Esophagus (tissue), 2 donors: ENCODE measurements at regions not wholly inside any gene's neighbourhood (a gene's known extent, or its start where the extent isn't known, plus 50 kb on each side); places are given as distances from the start of the nearest gene placed in this dataset.

ENCODE experiments used
- H3K27ac ChIP-seq, 2 donors: one replicate each; pipeline ENCODE4 v1.5.1; 2013; ENCODE audit warnings: low read depth in 2 of 2, mild to moderate bottlenecking in 2 of 2, inconsistent platforms in 1 of 2, low read length in 1 of 2, moderate library complexity in 1 of 2
- H3K27me3 ChIP-seq, 2 donors: one replicate each; pipeline ENCODE4 v1.6.1; 2013; ENCODE audit warnings: low read length in 2 of 2, control low read depth in 1 of 2, mild to moderate bottlenecking in 1 of 2; ENCODE audit not compliant: insufficient read depth in 2 of 2, control insufficient read depth in 1 of 2
- H3K36me3 ChIP-seq, 2 donors: one replicate each; pipeline ENCODE4 v1.6.1; 2013; ENCODE audit warnings: low read length in 1 of 2; ENCODE audit not compliant: control insufficient read depth in 2 of 2, insufficient read depth in 2 of 2
- H3K4me1 ChIP-seq, 2 donors: one replicate each; pipeline ENCODE4 v1.6.1; 2013; ENCODE audit warnings: low read length in 1 of 2; ENCODE audit not compliant: control insufficient read depth in 2 of 2, insufficient read depth in 2 of 2
- H3K4me3 ChIP-seq, 2 donors: one replicate each; pipeline ENCODE4 v1.5.1; 2013; ENCODE audit warnings: low read length in 2 of 2, mild to moderate bottlenecking in 2 of 2, low read depth in 1 of 2, moderate library complexity in 1 of 2
- H3K9me3 ChIP-seq, 2 donors: one replicate each; pipeline ENCODE4 v1.6.1; 2013; ENCODE audit warnings: mild to moderate bottlenecking in 2 of 2, low read depth in 1 of 2, low read length in 1 of 2, moderate library complexity in 1 of 2; ENCODE audit not compliant: control insufficient read depth in 2 of 2, insufficient read depth in 1 of 2
- WGBS, 2 donors: extraction: QIAGEN DNeasy Blood & Tissue Kit; methylation state at CpG; one replicate each; pipeline ENCODE4 v1.1.7; 2013; 5-methylcytosine and 5-hydroxymethylcytosine counted together
- donor health status: healthy with polysubstance abuse.
- donor health status: Bipolar disorder and iron deficiency.

DNA sequence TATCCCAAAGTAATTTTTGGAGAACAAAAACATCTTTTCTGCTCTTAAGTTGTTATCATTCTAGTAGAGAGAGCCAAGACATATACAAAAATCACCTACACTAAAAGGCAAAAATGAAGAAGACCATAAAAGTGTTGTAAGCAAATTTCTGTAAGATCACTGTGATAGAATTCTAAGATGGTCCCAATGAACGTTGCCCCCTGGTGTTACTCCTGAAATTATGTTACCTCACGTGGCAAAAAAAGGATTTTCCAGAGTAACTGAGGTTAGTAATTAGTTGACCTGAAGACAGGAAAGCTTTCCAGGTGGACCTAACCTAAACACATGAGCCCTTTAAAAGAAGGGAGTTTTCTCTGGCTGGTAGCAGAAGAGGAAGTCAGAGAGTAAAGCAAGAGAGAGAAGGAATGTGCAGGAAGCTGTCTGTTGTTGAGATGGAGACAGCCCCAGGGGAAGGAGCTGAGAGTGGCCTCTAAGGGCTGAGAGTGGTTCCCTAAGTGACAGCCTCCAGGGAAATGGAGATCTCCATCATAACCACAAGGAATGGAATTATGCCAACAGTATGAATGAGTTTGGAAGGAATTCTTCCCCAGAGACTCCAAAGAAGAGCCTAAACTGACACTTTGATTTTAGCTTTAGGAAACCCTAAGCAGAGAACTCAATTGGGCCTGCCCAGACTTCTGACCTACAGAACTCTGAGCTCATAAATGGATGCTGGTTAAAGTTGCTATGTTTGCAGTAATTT is 205.9 kb downstream of the CD47 start:
- no peak overlapping the region for H3K27ac ChIP-seq
- H3K4me1 ChIP-seq: no peaks in the 10 kb centered on the region
- no peaks in the 10 kb centered on the region for H3K36me3 ChIP-seq
- H3K27me3 ChIP-seq: no peaks in the 10 kb centered on the region
- H3K9me3 ChIP-seq: peaks cover 0 to 2% of the 10 kb centered on the region in 2 donors
- 43 to 45% methylated on average over 2 of the region's 2 CpGs for WGBS, 2 donors
- no peak overlapping the region for H3K4me3 ChIP-seq

DNA sequence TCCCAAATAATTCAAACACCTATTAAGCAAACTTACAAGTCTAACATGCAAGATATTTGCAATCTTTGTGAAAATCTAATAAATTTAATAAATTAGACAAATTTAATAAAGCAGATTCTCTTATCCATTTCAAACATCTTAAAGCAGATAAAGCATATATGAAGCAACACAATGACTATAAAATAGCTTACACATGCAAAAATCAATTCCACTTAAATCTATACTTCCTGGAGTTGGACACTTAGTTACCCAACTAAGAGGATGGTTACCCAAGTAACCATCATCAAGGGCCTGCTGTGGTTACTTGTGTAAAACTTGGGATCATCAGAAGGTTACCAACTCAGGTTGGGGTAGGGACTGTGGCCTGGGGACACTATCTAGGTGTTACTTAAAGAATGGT is 206.8 kb downstream of the CD47 start:
- no peaks in the 10 kb centered on the region for H3K36me3 ChIP-seq
- no peak overlapping the region for H3K27ac ChIP-seq
- no peaks in the 10 kb centered on the region for H3K4me1 ChIP-seq
- H3K27me3 ChIP-seq: no peaks in the 10 kb centered on the region
- H3K9me3 ChIP-seq: no peaks in the 10 kb centered on the region
- no peak overlapping the region for H3K4me3 ChIP-seq

DNA sequence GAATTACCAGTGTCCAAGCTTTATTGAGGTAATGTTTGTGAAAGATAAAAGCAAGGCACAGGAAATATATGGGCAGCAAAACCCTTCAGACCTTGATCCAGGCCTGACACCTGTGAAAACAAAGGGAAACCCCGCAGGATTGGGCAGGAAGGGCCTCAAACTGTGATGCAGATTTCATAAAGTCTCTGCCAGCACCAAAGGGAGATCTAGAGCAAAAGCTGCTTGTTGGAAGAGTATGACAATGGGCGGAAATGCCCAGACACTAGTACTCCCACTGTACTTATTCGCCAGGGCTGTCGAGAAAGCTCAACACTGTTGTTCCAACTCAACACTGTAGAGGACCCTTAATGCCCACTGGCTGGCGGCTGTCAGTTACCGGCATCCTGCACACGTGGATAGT is 207.9 kb downstream of the CD47 start:
- 87 to 88% methylated on average over 7 of the region's 7 CpGs for WGBS, 2 donors

DNA sequence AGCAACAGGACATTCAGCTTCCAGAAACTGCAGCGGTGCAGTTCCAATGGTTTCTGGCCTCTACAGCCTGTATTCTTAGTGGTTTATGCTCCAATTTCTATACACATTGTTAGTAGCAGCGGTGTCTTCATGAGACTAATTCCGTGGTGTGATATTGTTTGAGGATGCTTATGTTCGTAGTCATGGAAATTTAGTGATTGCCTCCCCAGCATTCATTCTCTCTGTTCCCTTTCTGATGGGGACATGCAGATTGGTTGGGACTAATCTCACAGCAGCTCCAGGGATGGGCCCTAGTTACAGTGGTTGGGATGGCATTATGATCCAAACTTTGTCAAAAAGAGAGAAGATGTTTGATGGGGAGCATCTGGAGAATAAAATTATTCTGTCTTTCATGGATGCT is 208.6 kb downstream of the CD47 start:
- H3K4me3 ChIP-seq: no peak overlapping the region
- H3K36me3 ChIP-seq: no peaks in the 10 kb centered on the region
- 88% methylated on average over 4 of the region's 4 CpGs for WGBS, 2 donors
- no peaks in the 10 kb centered on the region for H3K9me3 ChIP-seq
- H3K4me1 ChIP-seq: no peaks in the 10 kb centered on the region
- no peak overlapping the region for H3K27ac ChIP-seq
- H3K27me3 ChIP-seq: no peaks in the 10 kb centered on the region

More for the DNA sequence above, 207.9 kb downstream of the CD47 start:
- Histone ChIP-seq H3K4me3 (no peak overlapping the region), H3K27ac (no peak overlapping the region), H3K9me3 (no peaks in the 10 kb centered on the region), H3K36me3 (no peaks in the 10 kb centered on the region), H3K4me1 (no peaks in the 10 kb centered on the region), H3K27me3 (no peaks in the 10 kb centered on the region)

DNA sequence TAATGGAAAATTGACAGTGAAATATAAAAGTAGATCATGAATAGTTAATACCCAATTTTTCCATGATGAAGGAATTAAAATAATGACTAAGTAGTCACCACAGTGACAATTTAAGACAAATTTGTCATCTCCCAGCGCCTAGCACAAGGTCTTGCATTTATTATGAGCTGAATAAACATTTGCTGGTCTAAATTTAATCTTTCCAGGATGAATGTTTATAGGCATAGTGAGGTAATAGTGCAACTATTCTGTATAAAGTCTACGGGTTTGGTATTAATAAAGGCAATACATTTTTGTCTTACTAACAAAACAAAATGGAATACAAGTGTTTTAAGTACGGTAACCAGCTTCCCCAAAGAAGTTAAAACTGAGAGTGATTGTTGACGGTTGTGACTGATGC is 209.3 kb downstream of the CD47 start:
- H3K4me1 ChIP-seq: no peaks in the 10 kb centered on the region
- H3K27me3 ChIP-seq: no peaks in the 10 kb centered on the region
- H3K36me3 ChIP-seq: no peaks in the 10 kb centered on the region
- no peaks in the 10 kb centered on the region for H3K9me3 ChIP-seq
- WGBS, 2 donors: 66 to 69% methylated on average over 4 of the region's 4 CpGs
- H3K27ac ChIP-seq: no peak overlapping the region
- no peak overlapping the region for H3K4me3 ChIP-seq

DNA sequence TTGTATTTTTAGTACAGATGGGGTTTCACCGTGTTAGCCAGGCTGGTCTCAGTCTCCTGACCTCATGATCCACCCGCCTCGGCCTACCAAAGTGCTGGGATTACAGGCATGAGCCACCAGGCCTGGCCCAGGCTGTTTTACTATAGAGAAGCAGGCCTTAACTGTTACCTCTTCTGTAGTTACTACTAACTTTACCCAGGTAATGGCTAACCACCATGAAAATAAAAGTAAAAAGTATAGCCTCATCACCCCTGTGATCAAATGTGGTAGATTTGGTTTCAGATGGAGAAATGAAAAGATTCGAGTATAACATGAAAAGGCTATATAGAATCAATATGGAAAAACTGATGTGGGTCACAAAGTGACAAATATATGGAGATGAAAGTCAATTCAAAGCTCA is 210.1 kb downstream of the CD47 start:
- 91 to 94% methylated on average over 4 of the region's 4 CpGs for WGBS, 2 donors
- Histone ChIP-seq H3K27me3 (no peaks in the 10 kb centered on the region), H3K27ac (no peak overlapping the region), H3K9me3 (no peaks in the 10 kb centered on the region), H3K36me3 (no peaks in the 10 kb centered on the region), H3K4me3 (no peak overlapping the region), H3K4me1 (no peaks in the 10 kb centered on the region)

DNA sequence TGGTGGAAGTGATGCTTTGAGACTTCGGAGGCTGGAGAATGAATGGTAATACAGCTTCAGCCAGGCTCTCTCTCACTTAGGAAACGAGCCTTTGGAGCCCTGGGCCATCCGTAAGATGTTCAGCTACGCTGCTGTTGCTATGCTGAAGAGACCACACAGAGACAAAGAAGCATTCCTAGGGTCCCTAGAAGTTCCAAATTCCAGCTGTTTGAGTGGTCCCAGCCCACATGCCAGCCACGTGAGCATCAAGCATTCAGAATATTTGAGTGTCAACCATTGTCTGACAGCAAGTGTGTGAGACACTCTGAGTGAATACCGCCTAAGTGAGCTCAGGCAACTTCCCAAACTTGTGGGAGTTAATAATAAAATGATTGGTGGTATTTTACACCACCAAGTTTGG is 212.9 kb downstream of the CD47 start:
- Histone ChIP-seq H3K27ac (no peak overlapping the region), H3K36me3 (no peaks in the 10 kb centered on the region), H3K27me3 (no peaks in the 10 kb centered on the region), H3K4me1 (no peaks in the 10 kb centered on the region), H3K9me3 (no peaks in the 10 kb centered on the region), H3K4me3 (no peak overlapping the region)
- WGBS, 2 donors: 82 to 83% methylated on average over 6 of the region's 6 CpGs

DNA sequence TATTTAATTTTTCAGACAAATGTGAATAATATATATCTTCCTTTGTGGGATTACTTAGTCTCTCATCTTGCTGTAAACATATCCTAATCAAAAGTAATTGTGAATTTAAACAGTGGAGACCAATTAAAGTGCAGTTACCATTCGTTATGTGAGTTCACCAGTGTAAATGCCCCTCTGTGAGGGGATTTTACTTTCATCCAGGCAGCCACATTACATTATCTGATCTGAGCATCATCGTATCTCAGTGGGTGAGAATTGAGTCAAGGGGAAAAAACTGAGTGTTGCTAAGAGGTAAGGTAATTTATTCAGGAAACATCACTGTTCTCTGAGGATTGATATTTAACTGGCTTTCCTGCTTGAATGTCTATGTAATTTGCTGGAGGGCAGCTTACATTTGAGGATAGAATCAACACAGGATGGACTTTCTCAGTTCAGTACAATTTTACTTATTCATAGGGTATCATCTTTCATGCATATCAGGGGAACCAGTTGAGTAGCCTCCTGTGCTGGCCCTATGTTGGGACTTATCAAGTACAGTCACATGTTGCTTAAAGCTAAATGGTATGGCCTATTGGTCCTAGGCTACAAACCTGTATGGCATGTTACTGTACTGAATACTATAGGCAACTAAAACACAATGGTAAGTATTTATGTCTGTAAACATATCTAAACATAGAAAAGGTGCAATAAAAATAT is 219.7 kb downstream of the CD47 start:
- no peaks in the 10 kb centered on the region for H3K27me3 ChIP-seq
- no peak overlapping the region for H3K27ac ChIP-seq
- WGBS, 2 donors: 68 to 69% methylated on average over 2 of the region's 2 CpGs
- no peaks in the 10 kb centered on the region for H3K4me1 ChIP-seq
- no peak overlapping the region for H3K4me3 ChIP-seq
- H3K9me3 ChIP-seq: no peaks in the 10 kb centered on the region
- no peaks in the 10 kb centered on the region for H3K36me3 ChIP-seq

DNA sequence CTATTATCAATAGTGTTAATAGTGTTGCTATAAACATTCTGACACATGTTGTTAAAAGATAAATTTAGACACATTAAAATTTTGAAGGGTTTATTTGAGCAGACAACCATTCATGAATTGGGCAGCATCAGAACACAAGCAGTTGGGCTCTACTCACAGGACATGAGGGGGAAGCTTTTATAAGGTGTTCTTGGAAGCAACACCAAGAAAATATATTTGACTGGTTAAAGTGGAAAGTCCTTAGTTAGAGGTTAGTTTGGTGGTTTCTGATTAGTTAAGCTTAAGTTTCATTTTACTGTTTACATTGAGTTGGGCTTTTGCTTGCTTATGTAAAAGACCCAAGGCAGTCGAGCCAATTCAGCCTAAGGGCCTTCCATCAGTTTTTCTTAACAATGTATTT is 220.7 kb downstream of the CD47 start:
- no peaks in the 10 kb centered on the region for H3K4me1 ChIP-seq
- H3K4me3 ChIP-seq: no peak overlapping the region
- WGBS, 2 donors: 40 to 59% methylated on average over 1 of the region's 1 CpG
- H3K36me3 ChIP-seq: no peaks in the 10 kb centered on the region
- no peak overlapping the region for H3K27ac ChIP-seq
- H3K27me3 ChIP-seq: no peaks in the 10 kb centered on the region
- no peaks in the 10 kb centered on the region for H3K9me3 ChIP-seq

DNA sequence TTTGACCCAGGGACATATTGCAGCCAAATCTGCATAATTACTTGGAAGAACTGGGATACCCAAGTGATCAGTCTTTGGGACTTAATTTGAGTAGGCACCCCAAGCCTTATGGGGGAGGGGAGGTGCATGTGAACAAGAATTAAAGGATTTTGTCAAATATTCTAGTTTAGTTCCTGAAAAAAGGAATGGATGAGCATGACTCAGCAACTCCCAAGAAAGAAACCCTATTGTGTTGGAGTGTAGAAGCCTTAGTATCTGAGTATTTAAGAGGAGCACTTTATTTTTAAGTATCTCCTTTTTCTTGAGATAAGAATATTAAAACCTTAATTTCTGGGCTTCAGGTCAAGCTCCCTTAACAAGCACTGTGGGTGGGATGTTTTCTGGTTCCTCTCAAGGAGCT is 222.4 kb downstream of the CD47 start:
- Histone ChIP-seq H3K27me3 (no peaks in the 10 kb centered on the region), H3K4me1 (no peaks in the 10 kb centered on the region), H3K36me3 (no peaks in the 10 kb centered on the region), H3K9me3 (no peaks in the 10 kb centered on the region), H3K4me3 (no peak overlapping the region), H3K27ac (no peak overlapping the region)
